Epithelial cell of proximal tubule (primary cell): ENCODE measurements at regions not wholly inside any gene's neighbourhood (a gene's known extent, or its start where the extent isn't known, plus 50 kb on each side); places are given as distances from the start of the nearest gene placed in this dataset.
"Not testable (repeated sequence)": the region's sequence is repeated elsewhere in the genome, so short reads cannot be mapped to it uniquely, and the experiment has no call there.

Experiments
- DNase-seq: peaks from one replicate; pipeline ENCODE4 v3.0.0-alpha.2; 2011; ENCODE audit warnings: low read depth
- H3K4me3 ChIP-seq: 2 replicates; pipeline ENCODE4 v1.5.1; 2011; ENCODE audit warnings: low read depth, mild to moderate bottlenecking, low read length
- TF ChIP-seq, protein P1 (sequence below): conservative IDR thresholded peaks from 2 replicates; pipeline ENCODE4 v1.5.1; 2012; ENCODE audit warnings: low read depth, mild to moderate bottlenecking, low read length

- TF ChIP-seq, protein P1, sequence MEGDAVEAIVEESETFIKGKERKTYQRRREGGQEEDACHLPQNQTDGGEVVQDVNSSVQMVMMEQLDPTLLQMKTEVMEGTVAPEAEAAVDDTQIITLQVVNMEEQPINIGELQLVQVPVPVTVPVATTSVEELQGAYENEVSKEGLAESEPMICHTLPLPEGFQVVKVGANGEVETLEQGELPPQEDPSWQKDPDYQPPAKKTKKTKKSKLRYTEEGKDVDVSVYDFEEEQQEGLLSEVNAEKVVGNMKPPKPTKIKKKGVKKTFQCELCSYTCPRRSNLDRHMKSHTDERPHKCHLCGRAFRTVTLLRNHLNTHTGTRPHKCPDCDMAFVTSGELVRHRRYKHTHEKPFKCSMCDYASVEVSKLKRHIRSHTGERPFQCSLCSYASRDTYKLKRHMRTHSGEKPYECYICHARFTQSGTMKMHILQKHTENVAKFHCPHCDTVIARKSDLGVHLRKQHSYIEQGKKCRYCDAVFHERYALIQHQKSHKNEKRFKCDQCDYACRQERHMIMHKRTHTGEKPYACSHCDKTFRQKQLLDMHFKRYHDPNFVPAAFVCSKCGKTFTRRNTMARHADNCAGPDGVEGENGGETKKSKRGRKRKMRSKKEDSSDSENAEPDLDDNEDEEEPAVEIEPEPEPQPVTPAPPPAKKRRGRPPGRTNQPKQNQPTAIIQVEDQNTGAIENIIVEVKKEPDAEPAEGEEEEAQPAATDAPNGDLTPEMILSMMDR, result no peak
- no peak overlapping the region for H3K4me3 ChIP-seq
- DNase-seq, result no peak
Observed at GRCh38 chr3:84307339-84307738, 651.5 kb upstream of the CADM2 start.

DNA sequence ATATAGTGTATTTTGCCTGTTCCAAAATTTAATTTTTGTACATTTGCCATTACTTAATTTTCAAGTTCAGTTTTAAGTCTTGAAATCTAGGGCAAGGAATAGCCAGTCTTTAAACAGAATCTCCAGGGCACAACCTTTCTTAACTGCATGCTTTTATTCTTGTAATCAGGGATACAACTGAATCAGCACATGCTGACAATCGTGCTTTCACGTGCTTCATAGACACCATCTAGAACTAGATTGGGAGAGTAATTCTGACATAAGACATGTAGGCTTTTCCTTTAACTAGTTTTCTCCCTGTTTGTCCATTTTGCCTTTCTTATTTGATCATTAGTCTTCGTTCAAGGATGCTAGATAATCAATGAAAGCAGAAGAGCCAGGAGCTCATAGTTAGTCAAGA, 650.4 kb upstream of the CADM2 start:
- TF ChIP-seq, protein P1, result no peak
- no peak for DNase-seq
- no peak overlapping the region for H3K4me3 ChIP-seq

- no peak for DNase-seq
- no peak overlapping the region for H3K4me3 ChIP-seq
- TF ChIP-seq, protein P1, result no peak
Observed at GRCh38 chr3:84318273-84318809, 640.4 kb upstream of the CADM2 start.

DNA sequence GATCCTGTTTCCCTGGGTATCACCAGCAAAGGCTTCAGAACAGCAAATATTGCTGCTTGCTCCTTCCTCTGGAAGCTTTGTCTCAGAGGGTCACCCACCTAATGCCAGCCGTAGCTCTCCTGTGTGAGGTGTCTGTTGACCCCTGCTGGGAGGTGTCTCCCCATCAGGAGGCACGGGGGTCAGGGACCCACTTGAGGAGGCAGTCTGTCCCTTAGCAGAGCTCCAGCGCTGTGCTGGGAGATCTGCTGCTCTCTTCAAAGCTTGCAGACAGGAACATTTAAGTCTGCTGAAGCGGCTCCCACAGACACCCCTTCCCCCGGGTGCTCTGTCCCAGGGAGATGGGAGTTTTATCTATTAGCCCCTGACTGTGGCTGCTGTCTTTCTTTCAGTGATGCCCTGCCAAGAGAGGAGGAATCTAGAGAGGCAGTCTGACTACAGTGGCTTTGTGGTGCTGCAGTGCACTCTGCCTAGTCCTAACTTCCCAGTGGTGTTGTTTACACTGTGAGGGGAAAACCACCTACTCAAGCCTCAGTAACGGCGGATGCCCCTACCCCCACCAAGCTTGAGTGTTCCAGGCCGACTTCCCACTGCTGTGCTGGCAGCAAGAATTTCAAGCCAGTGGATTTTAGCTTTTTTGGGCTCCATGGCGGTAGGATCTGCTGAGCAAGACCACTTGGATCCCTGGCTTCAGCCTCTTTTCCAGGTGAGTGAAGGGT, 593.1 kb upstream of the CADM2 start:
- H3K4me3 ChIP-seq, DNase-seq: not testable (repeated sequence)
